GM21737 (cell line): ENCODE measurements at regions not wholly inside any gene's neighbourhood (a gene's known extent, or its start where the extent isn't known, plus 50 kb on each side); places are given as distances from the start of the nearest gene placed in this dataset.

Experiments used
- ATAC-seq: cut with Tn5 transposase; IDR thresholded peaks from one replicate; pipeline ENCODE4 v1.9.1; 2021; ENCODE audit warnings: mild to moderate bottlenecking, moderate library complexity; ENCODE audit not compliant: unreplicated experiment

- no peak for ATAC-seq
These were observed 183.8 kb downstream of the KLF5 start for GRCh38 chr13:73242515-73243015.

- no peak for ATAC-seq
These were observed 181.4 kb downstream of the KLF5 start for GRCh38 chr13:73240193-73240592.

- ATAC-seq, result no peak
These were observed 176.6 kb downstream of the KLF5 start for GRCh38 chr13:73235385-73235784.

- no peak for ATAC-seq
These were observed 172.7 kb downstream of the KLF5 start for GRCh38 chr13:73231471-73231870.

GRCh38 chr13:73230716-73231115 lies 171.9 kb downstream of the KLF5 start:
- ATAC-seq, result no peak

- no peak for ATAC-seq
These were observed 169.7 kb downstream of the KLF5 start for GRCh38 chr13:73228546-73228945.

GRCh38 chr13:73225990-73226389 lies 167.2 kb downstream of the KLF5 start:
- ATAC-seq, result no peak

GRCh38 chr13:73224703-73225102 lies 165.9 kb downstream of the KLF5 start:
- no peak for ATAC-seq

- peak; percentile 80 for ATAC-seq
These were observed 164.6 kb downstream of the KLF5 start for GRCh38 chr13:73223372-73223781.

- ATAC-seq, result no peak
These were observed 164.0 kb downstream of the KLF5 start for GRCh38 chr13:73222627-73223305.

GRCh38 chr13:73220966-73221720 lies 162.3 kb downstream of the KLF5 start:
- no peak for ATAC-seq

- ATAC-seq, result no peak
These were observed 159.4 kb downstream of the KLF5 start for GRCh38 chr13:73218181-73218580.

- no peak for ATAC-seq
These were observed 157.6 kb downstream of the KLF5 start for GRCh38 chr13:73216381-73216831.

- no peak for ATAC-seq
These were observed 157.0 kb downstream of the KLF5 start for GRCh38 chr13:73215823-73216222.

- ATAC-seq, result no peak
These were observed 153.7 kb downstream of the KLF5 start for GRCh38 chr13:73212482-73212881.

- ATAC-seq, result no peak
These were observed 151.5 kb downstream of the KLF5 start for GRCh38 chr13:73210218-73210883.

GRCh38 chr13:73204952-73205351 lies 146.1 kb downstream of the KLF5 start:
- no peak for ATAC-seq

- no peak for ATAC-seq
These were observed 142.8 kb downstream of the KLF5 start for GRCh38 chr13:73201626-73202025.

GRCh38 chr13:73198991-73199411 lies 140.2 kb downstream of the KLF5 start:
- ATAC-seq, result no peak

- no peak for ATAC-seq
These were observed 136.3 kb downstream of the KLF5 start for GRCh38 chr13:73195091-73195490.

- no peak for ATAC-seq
These were observed 135.5 kb downstream of the KLF5 start for GRCh38 chr13:73194310-73194709.

GRCh38 chr13:73193554-73193953 lies 134.7 kb downstream of the KLF5 start:
- ATAC-seq, result no peak
